SIG-M5 treated with dmso at 0.1 percent for 504 hours (cell line): ENCODE measurements at regions not wholly inside any gene's neighbourhood (a gene's known extent, or its start where the extent isn't known, plus 50 kb on each side); places are given as distances from the start of the nearest gene placed in this dataset.
A peak's percentile ranks its signal among the peaks of the same experiment; 100 is the strongest.
"Not testable (repeated sequence)": the region's sequence is repeated elsewhere in the genome, so short reads cannot be mapped to it uniquely, and the experiment has no call there.

Experiments used
- DNase-seq: peaks from one replicate; lab custom pipeline; 2025; ENCODE audit not compliant: unreplicated experiment; lab: John Stamatoyannopoulos, UW

GRCh38 chrX:122625239-122625638 is 558.8 kb upstream of the GRIA3 start:
- no peak for DNase-seq

- DNase-seq, result no peak
Measured at GRCh38 chrX:122625821-122626220, 558.3 kb upstream of the GRIA3 start.

GRCh38 chrX:122626871-122627270 is 557.2 kb upstream of the GRIA3 start:
- DNase-seq, result no peak

- no peak for DNase-seq
Measured at GRCh38 chrX:122641136-122641535, 542.9 kb upstream of the GRIA3 start.

GRCh38 chrX:122641826-122642225 is 542.3 kb upstream of the GRIA3 start:
- DNase-seq, result no peak

GRCh38 chrX:122655256-122655655 is 528.8 kb upstream of the GRIA3 start:
- DNase-seq, result not testable (repeated sequence)

- DNase-seq, result no peak
Measured at GRCh38 chrX:122666601-122667000, 517.5 kb upstream of the GRIA3 start.

- no peak for DNase-seq
Measured at GRCh38 chrX:122667667-122668066, 516.4 kb upstream of the GRIA3 start.

GRCh38 chrX:122703762-122704161 is 480.3 kb upstream of the GRIA3 start:
- no peak for DNase-seq

- peak; percentile 1 for DNase-seq
Measured at GRCh38 chrX:122739770-122740169, 444.3 kb upstream of the GRIA3 start.

GRCh38 chrX:122770581-122770980 is 413.5 kb upstream of the GRIA3 start:
- no peak for DNase-seq

GRCh38 chrX:122771933-122772332 is 412.1 kb upstream of the GRIA3 start:
- DNase-seq, result no peak

GRCh38 chrX:122777766-122778165 is 406.3 kb upstream of the GRIA3 start:
- peak; percentile 1 for DNase-seq

GRCh38 chrX:122783918-122784317 is 400.2 kb upstream of the GRIA3 start:
- no peak for DNase-seq

GRCh38 chrX:122787231-122787630 is 396.8 kb upstream of the GRIA3 start:
- DNase-seq, result no peak

GRCh38 chrX:122788216-122788615 is 395.9 kb upstream of the GRIA3 start:
- no peak for DNase-seq

- DNase-seq, result no peak
Measured at GRCh38 chrX:122790376-122791095, 393.5 kb upstream of the GRIA3 start.

- no peak for DNase-seq
Measured at GRCh38 chrX:122813876-122814275, 370.2 kb upstream of the GRIA3 start.

- no peak for DNase-seq
Measured at GRCh38 chrX:122816288-122816687, 367.8 kb upstream of the GRIA3 start.

- DNase-seq, result no peak
Measured at GRCh38 chrX:122817321-122817955, 366.6 kb upstream of the GRIA3 start.

GRCh38 chrX:122818068-122818467 is 366.0 kb upstream of the GRIA3 start:
- no peak for DNase-seq

- no peak for DNase-seq
Measured at GRCh38 chrX:122833230-122833629, 350.8 kb upstream of the GRIA3 start.

GRCh38 chrX:122835886-122836285 is 348.2 kb upstream of the GRIA3 start:
- no peak for DNase-seq
